ENCODE measurements at regions not wholly inside any gene's neighbourhood (a gene's known extent, or its start where the extent isn't known, plus 50 kb on each side); places are given as distances from the start of the nearest gene placed in this dataset.

- no peak for DNase-seq
- no peak overlapping the region for H3K18ac ChIP-seq (ENCODE audit: insufficient read length, low read depth, low read length)
- H2BK12ac ChIP-seq (ENCODE audit: insufficient read length, low read depth, low read length), result no peak overlapping the region
Observed at GRCh38 chr4:147326591-147326990, 154.3 kb upstream of the EDNRA start.

More at GRCh38 chr4:147326591-147326990, 154.3 kb upstream of the EDNRA start:
- Histone ChIP-seq H4K91ac (ENCODE audit: insufficient read length, low read depth, low read length) (no peak overlapping the region), H3K4me2 (ENCODE audit: insufficient read depth, insufficient read length, low read length) (no peak overlapping the region), H3K27ac (ENCODE audit: insufficient read length, low read depth, low read length) (no peak overlapping the region), H3K23ac (ENCODE audit: insufficient read length, low read depth, low read length) (no peak overlapping the region), H3K4ac (ENCODE audit: low read depth, low read length) (no peak overlapping the region), H2BK120ac (ENCODE audit: low read depth, low read length, poor library complexity, severe bottlenecking) (no peak overlapping the region), H2AK5ac (ENCODE audit: insufficient read length, low read length) (no peak overlapping the region), H3K4me1 (ENCODE audit: insufficient read depth, low read length) (no peaks in the 10 kb centered on the region), H3K9ac (ENCODE audit: extremely low read depth, insufficient read length, low read length) (no peak overlapping the region), H2BK5ac (ENCODE audit: insufficient read length, low read length) (no peak overlapping the region), H3K79me1 (ENCODE audit: insufficient read depth, low read depth, low read length, poor library complexity, severe bottlenecking) (no peaks in the 10 kb centered on the region), H3K9me3 (ENCODE audit: control insufficient read depth, low read depth, low read length) (no peaks in the 10 kb centered on the region), H2BK15ac (ENCODE audit: low read depth, low read length) (no peak overlapping the region), H3K14ac (ENCODE audit: insufficient read depth, low read length) (no peak overlapping the region), H2AFZ (ENCODE audit: low read length) (no peak overlapping the region), H2BK20ac (ENCODE audit: low read depth, low read length, poor library complexity, severe bottlenecking) (no peak overlapping the region), H3K27me3 (ENCODE audit: insufficient read depth, low read length) (no peaks in the 10 kb centered on the region), H4K20me1 (ENCODE audit: control insufficient read depth, insufficient read depth, insufficient read length) (no peaks in the 10 kb centered on the region), H3K56ac (ENCODE audit: insufficient read length, low read depth, low read length) (no peak overlapping the region), H4K5ac (ENCODE audit: insufficient read length, low read depth, low read length) (no peak overlapping the region), H3T11ph (ENCODE audit: low read length) (no peak overlapping the region), H4K8ac (replicated peaks; ENCODE audit: insufficient read length, low read depth, low read length) (no peak overlapping the region), H3K79me2 (ENCODE audit: insufficient read depth, low read length) (no peaks in the 10 kb centered on the region), H3K23me2 (ENCODE audit: insufficient read length, low read depth, low read length, poor library complexity, severe bottlenecking) (no peaks in the 10 kb centered on the region)
- Mint-ChIP-seq H3K4me3 (no peak overlapping the region), H3K4me1 (no peaks in the 10 kb centered on the region), H3K9me3 (no peaks in the 10 kb centered on the region), H3K27me3 (ENCODE audit: low read depth) (no peaks in the 10 kb centered on the region), H3K27ac (no peak overlapping the region), H3K36me3 (ENCODE audit: insufficient read depth in 1 of 3, low read depth in 3 of 3) (no peaks in the 10 kb centered on the region)
- TF ChIP-seq CTCF (conservative IDR thresholded peaks at IDR 0.05), result no peak

Data from H9 (cell line).